ENCODE measurements at regions not wholly inside any gene's neighbourhood (a gene's known extent, or its start where the extent isn't known, plus 50 kb on each side); places are given as distances from the start of the nearest gene placed in this dataset.
"Not testable (repeated sequence)": the region's sequence is repeated elsewhere in the genome, so short reads cannot be mapped to it uniquely, and the experiment has no call there.

DNA sequence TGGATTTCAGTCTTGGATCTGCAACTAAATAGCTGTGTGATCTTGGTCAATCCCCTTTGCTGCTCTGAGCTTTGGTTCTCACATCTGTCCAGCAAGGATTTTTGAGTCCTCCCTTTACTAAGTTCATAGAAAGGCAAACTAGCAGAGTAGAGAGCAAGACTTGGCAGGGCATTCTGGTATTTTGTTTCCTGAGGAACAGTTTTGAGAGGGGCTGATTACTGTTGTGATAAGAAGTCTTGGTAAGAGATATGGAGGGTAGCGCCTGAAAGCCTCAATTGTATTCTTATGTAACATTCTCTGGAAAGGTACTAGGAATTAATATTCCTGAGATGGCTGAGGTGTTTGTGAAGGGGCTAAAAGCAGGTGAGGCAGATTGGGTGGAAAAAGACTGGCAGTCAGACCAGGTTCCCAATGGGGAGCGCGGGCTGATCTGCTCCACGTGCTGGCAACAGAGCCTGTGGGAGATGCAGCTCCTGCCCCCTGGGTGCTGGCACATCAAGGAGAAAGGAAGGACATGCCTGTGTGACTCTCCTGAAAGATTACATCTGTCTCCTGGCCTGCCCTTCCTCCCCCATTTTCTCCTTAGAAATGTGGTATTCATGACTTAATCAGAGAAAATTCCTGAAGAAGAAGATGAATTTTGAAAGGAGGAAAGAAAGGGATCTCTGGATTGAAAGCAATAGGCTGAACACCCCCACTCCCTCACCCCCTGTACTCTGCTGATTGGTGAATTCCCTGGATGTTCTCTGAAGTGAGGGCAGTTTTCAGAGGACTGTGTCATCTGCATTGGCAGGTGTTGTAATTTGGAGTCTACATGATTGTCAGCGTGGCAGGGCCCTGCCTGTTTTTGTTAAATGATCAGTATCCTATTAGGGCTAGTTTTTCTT, 94.0 kb downstream of the SRGAP2 start:
- intact Hi-C loops (cut with micrococcal nuclease); H3K4me1 Mint-ChIP-seq (ENCODE audit: low read depth); H3K27me3 Mint-ChIP-seq (ENCODE audit: low read depth); H3K36me3 Mint-ChIP-seq (ENCODE audit: low read depth); H3K4me3 Mint-ChIP-seq (ENCODE audit: low read depth); H3K27ac Mint-ChIP-seq; H3K9me3 Mint-ChIP-seq; DNase-seq (ENCODE audit: low spot score): not testable (repeated sequence)

DNA sequence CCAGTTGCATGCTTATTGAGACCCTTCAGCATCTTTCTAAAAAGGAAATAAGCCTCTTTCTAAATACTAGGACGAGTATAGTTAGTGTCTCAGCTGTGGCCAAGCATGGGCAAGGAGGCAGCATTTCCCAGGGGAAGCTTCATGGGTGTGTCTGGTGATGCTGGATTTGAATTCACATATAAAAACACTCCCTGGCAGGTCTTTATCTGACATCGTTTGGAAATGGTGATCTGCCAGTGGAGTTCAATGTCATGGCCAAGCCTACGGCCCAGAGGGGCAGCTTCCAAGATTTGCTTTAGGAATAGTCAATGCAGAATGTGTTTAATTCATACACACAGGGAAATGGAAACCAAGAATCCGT, 94.7 kb downstream of the SRGAP2 start:
- H3K4me3 Mint-ChIP-seq (ENCODE audit: low read depth); DNase-seq (ENCODE audit: low spot score); intact Hi-C loops (cut with micrococcal nuclease); H3K4me1 Mint-ChIP-seq (ENCODE audit: low read depth); H3K27ac Mint-ChIP-seq; H3K36me3 Mint-ChIP-seq (ENCODE audit: low read depth); H3K27me3 Mint-ChIP-seq (ENCODE audit: low read depth); H3K9me3 Mint-ChIP-seq: not testable (repeated sequence)

DNA sequence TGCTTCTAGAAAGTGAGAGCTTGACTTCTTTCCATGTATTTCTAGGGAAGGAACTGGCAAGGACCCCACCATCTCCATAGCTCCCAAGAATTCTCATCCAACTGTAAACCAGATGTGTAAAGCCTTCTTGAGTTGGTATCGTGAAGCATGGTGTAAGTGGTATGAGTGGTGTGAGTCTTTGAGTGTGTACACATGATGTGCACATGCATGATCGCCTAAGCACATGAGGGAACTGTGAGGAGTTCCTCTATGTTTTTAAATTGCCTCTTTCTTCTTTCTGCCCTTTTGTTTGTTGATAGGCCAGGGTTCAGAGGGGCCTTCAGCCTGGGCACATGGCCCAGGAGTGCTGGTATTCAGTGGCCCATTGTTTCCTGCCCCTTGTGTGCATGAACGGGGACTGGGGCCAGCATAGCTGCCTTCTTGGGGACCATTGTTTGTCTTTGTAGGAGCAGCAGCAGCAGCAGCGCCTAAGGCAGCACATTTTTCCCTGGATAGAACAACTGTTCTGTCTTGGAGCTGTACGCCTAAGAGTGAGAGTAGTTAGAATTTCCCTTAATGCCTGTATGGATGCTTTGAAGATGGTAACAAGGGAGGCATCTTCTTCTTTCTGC, 95.9 kb downstream of the SRGAP2 start:
- intact Hi-C loops (cut with micrococcal nuclease); H3K27ac Mint-ChIP-seq; H3K9me3 Mint-ChIP-seq; H3K4me3 Mint-ChIP-seq (ENCODE audit: low read depth); DNase-seq (ENCODE audit: low spot score); H3K36me3 Mint-ChIP-seq (ENCODE audit: low read depth); H3K27me3 Mint-ChIP-seq (ENCODE audit: low read depth); H3K4me1 Mint-ChIP-seq (ENCODE audit: low read depth): not testable (repeated sequence)

DNA sequence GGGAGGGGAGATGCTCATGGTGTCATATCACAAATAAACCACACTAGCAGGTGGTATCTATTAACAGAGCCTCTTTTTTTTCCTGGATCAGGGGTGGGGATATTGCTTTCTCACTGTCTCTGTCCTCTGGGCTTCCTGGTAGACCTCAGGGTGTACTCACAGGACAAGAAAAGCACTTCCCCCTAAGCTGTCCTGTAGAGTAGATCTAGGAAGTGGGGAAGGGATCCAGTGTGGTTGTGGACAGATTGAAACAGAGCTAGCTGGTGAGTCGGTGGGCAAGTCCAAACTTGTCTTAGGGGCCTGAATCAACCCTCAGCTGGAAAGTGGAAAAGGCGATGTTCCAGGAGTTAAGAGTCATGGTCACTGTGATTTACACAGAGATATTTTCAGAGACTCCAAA, 96.6 kb downstream of the SRGAP2 start:
- DNase-seq (ENCODE audit: low spot score); H3K27ac Mint-ChIP-seq; H3K27me3 Mint-ChIP-seq (ENCODE audit: low read depth); intact Hi-C loops (cut with micrococcal nuclease); H3K36me3 Mint-ChIP-seq (ENCODE audit: low read depth); H3K4me1 Mint-ChIP-seq (ENCODE audit: low read depth); H3K9me3 Mint-ChIP-seq; H3K4me3 Mint-ChIP-seq (ENCODE audit: low read depth): not testable (repeated sequence)

DNA sequence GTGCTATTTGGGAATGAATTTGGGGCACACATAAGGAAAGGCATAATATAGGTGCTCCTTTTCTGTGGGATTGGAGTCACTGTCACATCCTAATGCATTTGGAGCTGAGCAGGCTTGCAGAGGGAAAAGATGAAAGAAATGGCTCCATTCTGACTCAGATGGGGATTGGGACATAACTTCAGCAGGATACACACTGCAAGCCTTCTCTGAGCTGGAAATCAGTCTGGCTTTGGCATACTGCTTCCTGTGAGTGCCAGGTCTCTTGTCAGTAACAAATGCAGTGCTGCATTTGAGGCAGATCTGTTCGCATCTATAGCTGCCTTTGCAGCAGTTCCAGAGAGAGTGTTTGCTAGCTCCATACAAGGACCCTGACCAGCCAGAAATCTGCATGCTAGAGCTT, 98.7 kb downstream of the SRGAP2 start:
- H3K27me3 Mint-ChIP-seq (ENCODE audit: low read depth); H3K27ac Mint-ChIP-seq; intact Hi-C loops (cut with micrococcal nuclease); H3K9me3 Mint-ChIP-seq; DNase-seq (ENCODE audit: low spot score); H3K4me3 Mint-ChIP-seq (ENCODE audit: low read depth); H3K4me1 Mint-ChIP-seq (ENCODE audit: low read depth): not testable (repeated sequence)
- H3K36me3 Mint-ChIP-seq (ENCODE audit: low read depth) = peaks cover 14% of the 10 kb centered on the region

DNA sequence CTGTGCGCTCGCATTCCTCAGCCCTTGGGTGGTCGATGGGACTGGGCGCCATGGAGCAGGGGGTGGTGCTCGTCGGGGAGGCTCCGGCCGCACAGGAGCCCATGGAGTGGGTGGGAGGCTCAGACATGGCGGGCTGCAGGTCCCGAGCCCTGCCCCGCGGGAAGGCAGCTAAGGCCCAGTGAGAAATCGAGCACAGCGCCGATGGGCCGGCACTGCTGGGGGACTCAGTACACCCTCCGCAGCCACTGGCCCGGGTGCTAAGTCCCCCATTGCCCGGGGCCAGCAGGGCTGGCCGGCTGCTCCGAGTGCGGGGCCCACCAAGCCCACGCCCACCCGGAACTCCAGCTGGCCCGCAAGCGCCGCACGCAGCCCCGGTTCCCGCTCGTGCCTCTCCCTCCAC, 104.1 kb downstream of the SRGAP2 start:
- H3K36me3 Mint-ChIP-seq (ENCODE audit: low read depth) = peaks cover 17% of the 10 kb centered on the region
- H3K27me3 Mint-ChIP-seq (ENCODE audit: low read depth); H3K27ac Mint-ChIP-seq; DNase-seq (ENCODE audit: low spot score); H3K4me3 Mint-ChIP-seq (ENCODE audit: low read depth); H3K9me3 Mint-ChIP-seq; H3K4me1 Mint-ChIP-seq (ENCODE audit: low read depth); intact Hi-C loops (cut with micrococcal nuclease): not testable (repeated sequence)

DNA sequence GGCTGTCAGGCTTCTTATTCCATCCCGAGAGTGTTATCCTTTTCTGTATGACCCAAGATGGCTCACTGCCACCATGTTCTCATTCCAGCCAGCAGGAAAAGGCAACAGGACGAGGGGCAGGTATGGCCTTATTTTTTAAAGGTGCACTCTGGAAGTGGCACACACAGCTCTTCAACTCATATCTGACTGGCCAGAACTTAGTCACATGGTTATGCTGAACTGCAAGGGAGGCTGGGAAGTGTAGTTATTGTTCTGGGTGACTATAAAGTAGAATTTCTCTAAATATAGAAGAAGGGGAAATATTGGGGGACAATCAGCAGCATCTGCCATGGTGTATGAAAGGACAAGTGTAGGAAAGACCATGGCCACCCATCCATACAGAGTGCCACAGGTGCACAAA, 107.6 kb downstream of the SRGAP2 start:
- DNase-seq (ENCODE audit: low spot score) = not testable (repeated sequence)
- peaks cover 15% of the 10 kb centered on the region for H3K36me3 Mint-ChIP-seq (ENCODE audit: low read depth)

DNA sequence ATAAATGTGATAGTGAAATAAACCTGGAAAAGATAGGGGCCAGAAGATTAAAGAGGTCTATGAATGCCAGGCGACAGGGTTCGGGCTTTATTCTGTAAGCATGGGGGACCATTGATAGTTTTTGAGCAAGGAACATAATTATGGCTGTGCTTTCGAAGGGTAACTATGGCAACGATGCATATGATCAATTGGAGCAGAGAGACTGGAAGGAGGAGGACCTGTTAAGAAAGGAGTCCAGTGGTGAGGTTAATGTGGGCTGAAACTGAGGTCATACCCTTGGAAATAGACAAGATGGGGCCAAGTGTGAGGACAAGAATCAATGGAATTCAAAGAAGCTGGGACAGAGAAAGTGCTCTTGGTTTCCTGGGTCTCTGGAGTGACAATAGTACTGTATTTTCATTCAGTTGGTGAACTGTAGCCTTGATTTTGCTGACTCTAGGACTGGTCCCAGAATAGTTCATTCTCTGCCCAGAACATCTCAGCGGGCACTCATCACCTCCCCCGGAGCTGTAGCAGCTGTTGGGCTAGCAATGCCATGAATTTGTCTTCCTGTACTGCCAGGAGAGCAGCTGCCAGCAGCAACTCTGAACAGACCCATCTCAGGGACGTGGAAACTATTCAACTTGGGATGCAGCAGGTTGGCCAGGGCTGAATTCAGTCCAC, 108.4 kb downstream of the SRGAP2 start:
- H3K9me3 Mint-ChIP-seq; intact Hi-C loops (cut with micrococcal nuclease); H3K36me3 Mint-ChIP-seq (ENCODE audit: low read depth): not testable (repeated sequence)

More for the DNA sequence above, 107.6 kb downstream of the SRGAP2 start:
- H3K9me3 Mint-ChIP-seq; H3K4me1 Mint-ChIP-seq (ENCODE audit: low read depth); H3K27ac Mint-ChIP-seq; H3K4me3 Mint-ChIP-seq (ENCODE audit: low read depth); intact Hi-C loops (cut with micrococcal nuclease); H3K27me3 Mint-ChIP-seq (ENCODE audit: low read depth): not testable (repeated sequence)

DNA sequence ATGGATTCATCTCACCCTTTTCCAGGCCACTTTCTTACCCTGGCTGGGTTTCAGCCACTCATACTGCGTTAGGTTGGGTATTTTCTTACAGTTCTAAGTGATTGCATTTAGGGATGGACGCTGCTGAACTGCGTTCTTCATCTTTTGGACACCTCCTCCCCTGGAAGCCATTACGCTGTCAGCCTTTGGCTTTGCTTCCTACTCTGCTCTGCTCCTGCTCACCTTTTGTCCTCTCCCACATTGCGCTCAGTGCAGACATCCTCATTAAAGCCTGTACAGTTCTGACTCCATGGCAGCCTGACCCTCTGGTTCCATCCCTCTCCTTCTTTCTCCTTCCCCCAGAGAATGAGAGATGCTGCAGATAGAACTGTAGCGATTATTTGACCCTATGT, 108.9 kb downstream of the SRGAP2 start:
- H3K9me3 Mint-ChIP-seq; DNase-seq (ENCODE audit: low spot score); H3K4me1 Mint-ChIP-seq (ENCODE audit: low read depth); H3K27ac Mint-ChIP-seq; H3K27me3 Mint-ChIP-seq (ENCODE audit: low read depth); H3K4me3 Mint-ChIP-seq (ENCODE audit: low read depth); H3K36me3 Mint-ChIP-seq (ENCODE audit: low read depth); intact Hi-C loops (cut with micrococcal nuclease): not testable (repeated sequence)

More for the DNA sequence above, 108.4 kb downstream of the SRGAP2 start:
- H3K4me1 Mint-ChIP-seq (ENCODE audit: low read depth); H3K4me3 Mint-ChIP-seq (ENCODE audit: low read depth); H3K27ac Mint-ChIP-seq; DNase-seq (ENCODE audit: low spot score); H3K27me3 Mint-ChIP-seq (ENCODE audit: low read depth): not testable (repeated sequence)

DNA sequence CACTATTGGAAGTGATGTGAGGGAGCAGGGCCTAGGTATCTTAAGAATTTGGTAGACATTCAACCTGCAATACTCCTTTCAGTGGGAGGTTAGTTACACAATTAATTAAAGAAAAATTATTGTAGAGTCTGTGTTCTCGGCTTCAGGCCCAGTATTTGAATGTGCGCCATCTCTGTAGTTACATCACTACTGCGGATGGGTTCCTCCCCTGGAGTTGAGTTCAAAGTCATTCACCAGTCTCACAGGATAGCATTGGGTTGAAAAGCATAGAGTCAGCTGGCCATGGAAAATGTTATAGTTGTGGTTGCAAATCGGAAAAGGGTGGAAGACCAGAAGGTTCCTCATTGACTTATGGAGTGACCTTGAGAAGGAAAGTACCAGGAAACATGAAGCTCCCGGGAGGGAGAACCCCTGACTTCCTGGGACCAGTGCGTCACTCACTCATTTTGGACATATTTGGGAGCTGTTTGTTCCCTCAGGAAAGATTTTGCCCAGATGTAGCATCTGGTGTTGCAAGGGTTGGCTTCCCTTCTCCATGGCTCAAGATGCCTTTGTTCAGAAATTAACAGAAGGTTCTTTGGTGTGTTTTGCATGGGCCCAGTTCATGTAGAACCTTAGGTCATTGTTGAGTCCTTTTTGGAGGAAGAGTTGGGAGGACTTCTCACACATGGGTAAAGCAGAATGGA, 111.8 kb downstream of the SRGAP2 start:
- H3K36me3 Mint-ChIP-seq (ENCODE audit: low read depth); H3K4me3 Mint-ChIP-seq (ENCODE audit: low read depth); H3K4me1 Mint-ChIP-seq (ENCODE audit: low read depth); DNase-seq (ENCODE audit: low spot score); intact Hi-C loops (cut with micrococcal nuclease); H3K27ac Mint-ChIP-seq; H3K9me3 Mint-ChIP-seq; H3K27me3 Mint-ChIP-seq (ENCODE audit: low read depth): not testable (repeated sequence)

DNA sequence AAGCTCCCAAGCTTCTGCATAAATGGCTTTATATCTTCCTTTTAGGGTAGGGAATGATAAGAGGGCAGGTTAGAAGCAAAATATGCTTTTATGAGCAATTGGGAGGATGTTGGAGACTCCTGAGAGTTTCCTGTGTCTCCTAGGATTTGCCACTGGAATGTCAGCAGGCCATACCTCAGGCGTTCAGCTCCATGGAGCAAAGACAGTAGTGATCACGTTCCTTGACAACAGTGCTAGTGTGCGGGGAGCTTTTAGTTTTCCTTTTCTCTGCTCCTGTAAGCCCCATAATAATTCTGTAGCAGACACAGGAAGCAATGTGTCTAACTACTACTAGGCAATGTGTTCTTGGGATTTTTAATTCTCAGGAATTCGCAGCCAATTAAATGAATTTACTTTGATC, 113.6 kb downstream of the SRGAP2 start:
- H3K27ac Mint-ChIP-seq; intact Hi-C loops (cut with micrococcal nuclease); H3K4me3 Mint-ChIP-seq (ENCODE audit: low read depth); H3K36me3 Mint-ChIP-seq (ENCODE audit: low read depth); H3K27me3 Mint-ChIP-seq (ENCODE audit: low read depth); DNase-seq (ENCODE audit: low spot score); H3K9me3 Mint-ChIP-seq; H3K4me1 Mint-ChIP-seq (ENCODE audit: low read depth): not testable (repeated sequence)

DNA sequence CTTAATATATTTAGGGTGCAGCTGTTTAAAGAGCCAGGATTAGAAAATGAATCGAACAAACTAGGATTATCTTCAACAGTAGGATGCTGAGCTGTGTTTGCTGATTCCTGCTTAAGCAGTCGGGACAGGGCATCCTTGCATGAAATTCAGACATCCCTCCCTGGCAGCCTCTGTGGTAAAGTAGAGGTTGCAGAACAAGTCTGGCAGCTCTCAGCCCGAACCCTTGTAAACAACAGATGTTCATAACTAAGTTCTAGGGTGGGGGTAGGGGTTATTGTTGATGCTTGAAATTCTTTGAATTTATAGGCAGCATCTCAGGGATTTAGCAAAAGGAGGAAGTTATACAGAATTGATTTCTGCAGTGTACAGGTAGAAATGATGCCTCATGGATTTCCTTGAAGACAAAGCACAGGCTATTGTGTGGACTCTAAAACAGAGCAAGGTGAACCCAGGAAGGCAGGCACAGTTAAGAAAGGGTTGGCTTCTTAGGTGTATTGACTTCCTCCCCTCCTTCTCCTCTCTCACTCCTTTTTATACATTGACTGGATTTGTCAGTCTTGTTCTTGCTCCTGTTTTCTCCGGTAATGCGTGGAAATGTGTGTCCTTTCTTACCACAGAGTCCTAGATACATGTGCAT, 114.7 kb downstream of the SRGAP2 start:
- H3K9me3 Mint-ChIP-seq; H3K27me3 Mint-ChIP-seq (ENCODE audit: low read depth); H3K36me3 Mint-ChIP-seq (ENCODE audit: low read depth); DNase-seq (ENCODE audit: low spot score); H3K4me1 Mint-ChIP-seq (ENCODE audit: low read depth); intact Hi-C loops (cut with micrococcal nuclease); H3K27ac Mint-ChIP-seq; H3K4me3 Mint-ChIP-seq (ENCODE audit: low read depth): not testable (repeated sequence)

All from activated T-helper 2 cell treated with anti-CD3 and anti-CD28 coated beads, Interferon-gamma antibody, Interleukin-2, Interleukin-4, amounts not matched to agents 10 μg/mL and 5 μg/mL and 100 μg/mL, durations not matched to agents 14 hours and 24 hours and 36 hours (primary cell).